Caco-2 (cell line): ENCODE measurements at regions not wholly inside any gene's neighbourhood (a gene's known extent, or its start where the extent isn't known, plus 50 kb on each side); places are given as distances from the start of the nearest gene placed in this dataset.
"Not testable (repeated sequence)": the region's sequence is repeated elsewhere in the genome, so short reads cannot be mapped to it uniquely, and the experiment has no call there.

Experiments used
- BruUV-seq: library from RNA; stranded (reverse); fragments of 400-500 nt; replicated peaks from 2 replicates; lab custom pipeline; 2021; lab: Mats Ljungman, UMichigan
- CTCF ChIA-PET: fragments of 300-600 bp; sonication (Branson Sonifier 250); formaldehyde crosslinking; loops from one replicate; lab custom pipeline; 2022; ENCODE audit warnings: antibody characterized with exemption; lab: Charles Lee
- POLR2A ChIA-PET: fragments of 300-600 bp; sonication (Branson Sonifier 250); formaldehyde crosslinking; loops from one replicate; lab custom pipeline; 2022; ENCODE audit warnings: antibody characterized with exemption; lab: Charles Lee
- DNase-seq, 2 experiments: peaks; one replicate each; pipeline versions ENCODE4 v3.0.0 to v3.0.0-alpha.2; 2020 to 2022
- H3K27me3 ChIP-seq: replicated peaks from 2 replicates; pipeline ENCODE4 v1.6.0; 2011; ENCODE audit warnings: low read length; ENCODE audit not compliant: control insufficient read depth, insufficient read depth
- H3K36me3 ChIP-seq: 2 replicates; pipeline ENCODE4 v1.5.1; 2011; ENCODE audit warnings: low read length; ENCODE audit not compliant: control insufficient read depth, insufficient read depth
- H3K4me1 ChIP-seq: fragments of 250-450 bp; sonication (Bioruptor Pico); 2 replicates; pipeline ENCODE4 v1.5.1; 2020; ENCODE audit warnings: mild to moderate bottlenecking
- H3K4me3 ChIP-seq: 2 replicates; pipeline ENCODE4 v1.5.1; 2011; ENCODE audit warnings: low read depth, mild to moderate bottlenecking, control low read depth, low read length
- H3K9me3 ChIP-seq: fragments of 250-450 bp; sonication (Bioruptor Pico); 2 replicates; pipeline ENCODE4 v1.5.1; 2020; ENCODE audit warnings: mild to moderate bottlenecking, moderate library complexity
- H3K27ac Mint-ChIP-seq: one replicate; pipeline ENCODE4 v1.8.0; 2022; ENCODE audit warnings: mixed read lengths; ENCODE audit not compliant: unreplicated experiment
- H3K27me3 Mint-ChIP-seq: one replicate; pipeline ENCODE4 v1.8.0; 2022; ENCODE audit warnings: mixed read lengths; ENCODE audit not compliant: insufficient read depth, unreplicated experiment
- H3K36me3 Mint-ChIP-seq: one replicate; pipeline ENCODE4 v1.8.0; 2022; ENCODE audit warnings: mild to moderate bottlenecking, mixed read lengths; ENCODE audit not compliant: insufficient read depth, unreplicated experiment
- H3K4me1 Mint-ChIP-seq: one replicate; pipeline ENCODE4 v1.8.0; 2022; ENCODE audit warnings: low read depth, mixed read lengths; ENCODE audit not compliant: unreplicated experiment
- H3K4me3 Mint-ChIP-seq: one replicate; pipeline ENCODE4 v1.8.0; 2022; ENCODE audit warnings: mild to moderate bottlenecking, moderate library complexity, mixed read lengths; ENCODE audit not compliant: unreplicated experiment
- H3K9me3 Mint-ChIP-seq: one replicate; pipeline ENCODE4 v1.8.0; 2022; ENCODE audit warnings: mixed read lengths; ENCODE audit not compliant: unreplicated experiment
- intact Hi-C: fragments of 100-400 bp; cut with micrococcal nuclease; formaldehyde crosslinking; loops from one replicate; pipeline ENCODE4 v1.10.0; 2022; ENCODE audit not compliant: unreplicated experiment

DNA sequence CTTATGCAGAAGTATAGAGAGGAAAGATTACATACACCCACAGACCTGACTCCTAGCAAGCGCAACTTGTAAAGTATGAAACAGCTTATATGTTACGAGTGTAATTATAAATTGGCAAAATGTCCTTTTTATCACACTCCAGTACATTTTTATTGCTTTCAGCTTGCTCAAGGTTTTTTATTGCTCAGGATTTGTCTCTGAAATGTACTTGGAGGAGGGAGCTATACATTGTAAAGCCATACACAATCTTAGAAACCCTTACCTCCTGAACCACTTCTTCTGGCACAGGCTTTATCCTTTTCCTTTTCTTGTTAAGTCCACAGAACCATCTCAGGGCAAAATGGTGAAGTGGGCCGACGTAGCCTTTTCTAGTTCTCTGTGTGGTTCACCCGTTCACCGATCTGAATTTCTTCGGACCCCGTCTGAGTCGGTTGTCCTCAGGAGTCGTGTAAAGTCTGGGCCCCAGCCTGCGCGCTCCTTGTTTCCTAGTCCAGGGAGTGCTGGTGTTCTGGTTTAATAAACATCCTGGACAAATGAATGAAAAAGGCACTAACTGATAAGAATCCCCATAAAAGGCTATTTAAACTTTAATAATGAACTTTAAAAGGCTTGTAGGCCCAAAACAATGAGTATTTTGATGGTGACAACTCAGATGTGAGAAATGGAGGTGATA lies 222.2 kb downstream of the SPATA31A7 start:
- H3K4me1 ChIP-seq, H3K36me3 ChIP-seq, H3K27me3 ChIP-seq, BruUV-seq, H3K9me3 ChIP-seq, H3K9me3 Mint-ChIP-seq, H3K27ac Mint-ChIP-seq, H3K36me3 Mint-ChIP-seq, intact Hi-C loops, POLR2A ChIA-PET, H3K4me3 Mint-ChIP-seq, H3K27me3 Mint-ChIP-seq, DNase-seq, H3K4me1 Mint-ChIP-seq, H3K4me3 ChIP-seq, CTCF ChIA-PET: not testable (repeated sequence)

DNA sequence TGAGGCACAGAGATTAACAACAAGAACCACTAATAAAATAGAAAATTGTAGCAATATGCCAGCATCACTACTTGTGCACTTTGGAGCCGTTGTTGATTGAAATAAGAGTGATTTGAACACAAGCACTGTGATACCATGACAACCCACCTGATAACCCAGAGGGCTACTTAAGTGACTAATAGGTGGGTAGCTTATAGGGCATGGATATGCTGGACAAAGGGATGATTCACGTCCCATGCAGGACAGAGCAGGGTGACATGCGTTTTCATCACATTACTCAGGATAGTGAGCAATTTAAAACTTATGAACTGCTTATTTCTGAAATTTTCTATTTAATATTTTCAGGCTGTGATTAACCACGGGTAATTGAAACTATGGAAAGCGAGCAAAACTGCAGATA lies 222.9 kb downstream of the SPATA31A7 start:
- H3K36me3 Mint-ChIP-seq, H3K4me1 ChIP-seq, H3K9me3 Mint-ChIP-seq, H3K27me3 ChIP-seq, intact Hi-C loops, H3K27me3 Mint-ChIP-seq, H3K27ac Mint-ChIP-seq, BruUV-seq, H3K9me3 ChIP-seq, DNase-seq, POLR2A ChIA-PET, H3K4me3 ChIP-seq, H3K4me3 Mint-ChIP-seq, H3K4me1 Mint-ChIP-seq, H3K36me3 ChIP-seq, CTCF ChIA-PET: not testable (repeated sequence)

- POLR2A ChIA-PET, H3K36me3 Mint-ChIP-seq, H3K9me3 Mint-ChIP-seq, intact Hi-C loops, BruUV-seq, H3K27me3 ChIP-seq, H3K4me3 ChIP-seq, H3K4me3 Mint-ChIP-seq, H3K9me3 ChIP-seq, H3K4me1 Mint-ChIP-seq, H3K27me3 Mint-ChIP-seq, CTCF ChIA-PET, H3K36me3 ChIP-seq, H3K27ac Mint-ChIP-seq, H3K4me1 ChIP-seq, DNase-seq: not testable (repeated sequence)
Observed at GRCh38 chr9:61418174-61418573, 228.3 kb downstream of the SPATA31A7 start.

DNA sequence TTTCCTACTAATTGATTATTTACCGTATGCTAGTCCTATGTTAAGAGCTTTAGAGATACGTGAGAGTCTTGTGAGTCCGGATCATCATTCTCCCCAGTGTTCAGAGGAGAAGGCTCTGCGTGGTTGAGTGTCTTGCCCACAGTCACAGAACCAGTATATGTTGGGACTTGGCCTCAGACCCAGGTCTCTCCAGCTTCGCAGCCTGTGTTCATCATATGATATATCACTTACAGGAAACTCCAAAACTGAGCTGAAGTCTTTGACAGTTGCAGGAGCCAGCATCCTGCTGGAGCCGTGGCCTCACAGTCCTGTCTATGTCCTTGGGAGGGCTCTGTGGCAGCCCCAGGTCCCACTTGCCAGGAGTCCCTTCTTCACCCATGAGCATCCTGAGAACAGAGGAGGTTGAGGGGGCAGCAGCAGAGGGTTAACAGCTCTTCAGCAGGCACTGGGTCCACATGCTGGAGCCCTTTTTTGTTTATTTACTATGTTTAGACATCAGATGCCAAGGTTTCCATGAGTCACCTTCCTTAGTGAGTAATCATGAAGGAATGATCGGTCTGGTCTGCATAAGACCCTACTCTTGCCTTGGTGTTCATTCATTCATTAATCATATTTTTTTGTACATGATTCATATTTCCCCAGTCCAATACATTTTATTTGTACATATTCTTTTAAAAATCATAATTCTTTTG lies 230.6 kb downstream of the SPATA31A7 start:
- POLR2A ChIA-PET, H3K36me3 Mint-ChIP-seq, H3K27me3 Mint-ChIP-seq, H3K9me3 ChIP-seq, H3K36me3 ChIP-seq, BruUV-seq, CTCF ChIA-PET, intact Hi-C loops, H3K27me3 ChIP-seq, H3K4me3 ChIP-seq, H3K4me1 ChIP-seq, DNase-seq, H3K9me3 Mint-ChIP-seq, H3K4me3 Mint-ChIP-seq, H3K4me1 Mint-ChIP-seq, H3K27ac Mint-ChIP-seq: not testable (repeated sequence)

DNA sequence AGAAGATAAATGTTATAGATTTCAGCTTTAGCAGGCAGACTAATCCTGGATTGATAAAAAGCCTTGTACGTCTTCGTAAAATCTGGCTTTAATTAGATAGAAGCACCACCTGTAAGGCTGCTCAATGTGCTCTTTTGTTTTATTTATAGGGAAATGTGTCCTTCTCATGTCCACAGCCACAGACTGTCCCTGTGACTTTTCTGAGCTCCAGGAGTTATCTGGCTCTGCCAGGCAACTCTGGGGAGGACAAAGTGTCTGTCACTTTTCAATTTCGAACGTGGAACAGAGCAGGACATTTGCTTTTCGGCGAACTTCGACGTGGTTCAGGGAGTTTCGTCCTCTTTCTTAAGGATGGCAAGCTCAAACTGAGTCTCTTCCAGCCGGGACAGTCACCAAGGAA lies 257.4 kb downstream of the SPATA31A7 start:
- CTCF ChIA-PET, intact Hi-C loops, H3K36me3 ChIP-seq, H3K9me3 ChIP-seq, H3K9me3 Mint-ChIP-seq, DNase-seq, H3K36me3 Mint-ChIP-seq, H3K27ac Mint-ChIP-seq, H3K4me1 ChIP-seq, H3K4me3 ChIP-seq, H3K27me3 ChIP-seq, H3K27me3 Mint-ChIP-seq, H3K4me3 Mint-ChIP-seq, POLR2A ChIA-PET, H3K4me1 Mint-ChIP-seq, BruUV-seq: not testable (repeated sequence)

GRCh38 chr9:61460860-61461259 lies 271.0 kb downstream of the SPATA31A7 start:
- BruUV-seq, H3K36me3 Mint-ChIP-seq, H3K9me3 Mint-ChIP-seq, H3K27me3 Mint-ChIP-seq, DNase-seq, intact Hi-C loops, H3K9me3 ChIP-seq, CTCF ChIA-PET, H3K4me1 Mint-ChIP-seq, H3K27ac Mint-ChIP-seq, H3K4me1 ChIP-seq, H3K4me3 Mint-ChIP-seq, H3K36me3 ChIP-seq, H3K4me3 ChIP-seq, POLR2A ChIA-PET, H3K27me3 ChIP-seq: not testable (repeated sequence)
